K562 (cell line): ENCODE measurements at regions not wholly inside any gene's neighbourhood (a gene's known extent, or its start where the extent isn't known, plus 50 kb on each side); places are given as distances from the start of the nearest gene placed in this dataset.

ENCODE experiments used
- FOXP1 ChIP-seq: sonication (generic); formaldehyde crosslinking; IDR thresholded peaks from 2 replicates; pipeline ENCODE4 v1.8.0; 2022; ENCODE audit warnings: mild to moderate bottlenecking, missing genetic modification reagents
- JUNB ChIP-seq: fragments of 450-650 bp; formaldehyde crosslinking; conservative IDR thresholded peaks from 2 replicates; pipeline ENCODE4 v1.4.0; 2020; ENCODE audit warnings: mild to moderate bottlenecking
- PHF8 ChIP-seq: fragments of 200-600 bp; sonication (generic); IDR thresholded peaks from 2 replicates; pipeline ENCODE4 v1.6.1; 2012; ENCODE audit warnings: mixed run types, mild to moderate bottlenecking, inconsistent platforms, low read length, moderate library complexity, borderline replicate concordance
- TEAD4 ChIP-seq, 2 experiments: sonication (generic) in 1 of 2; formaldehyde crosslinking in 1 of 2; IDR thresholded peaks; 2 replicates each; pipeline versions ENCODE4 v1.6.1 to v1.8.0; 2012 to 2022; ENCODE audit warnings: borderline replicate concordance in 1 of 2, inconsistent platforms in 1 of 2, low read length in 1 of 2, mild to moderate bottlenecking in 1 of 2, missing genetic modification reagents in 1 of 2
- TF ChIP-seq, protein P1 (sequence below): fragments of 250-450 bp; sonication (Bioruptor Pico); IDR thresholded peaks from 2 replicates; pipeline ENCODE4 v1.4.0; 2020

- TF ChIP-seq TEAD4 (IDR thresholded peaks at IDR 0.05; ENCODE audit: low read length) (no peak), TEAD4 (CRISPR knock-in tag; IDR thresholded peaks at IDR 0.05; ENCODE audit: borderline replicate concordance) (no peak), PHF8 (no peak), JUNB (CRISPR knock-in tag) (no peak), FOXP1 (CRISPR knock-in tag) (no peak)
- TF ChIP-seq, protein P1, sequence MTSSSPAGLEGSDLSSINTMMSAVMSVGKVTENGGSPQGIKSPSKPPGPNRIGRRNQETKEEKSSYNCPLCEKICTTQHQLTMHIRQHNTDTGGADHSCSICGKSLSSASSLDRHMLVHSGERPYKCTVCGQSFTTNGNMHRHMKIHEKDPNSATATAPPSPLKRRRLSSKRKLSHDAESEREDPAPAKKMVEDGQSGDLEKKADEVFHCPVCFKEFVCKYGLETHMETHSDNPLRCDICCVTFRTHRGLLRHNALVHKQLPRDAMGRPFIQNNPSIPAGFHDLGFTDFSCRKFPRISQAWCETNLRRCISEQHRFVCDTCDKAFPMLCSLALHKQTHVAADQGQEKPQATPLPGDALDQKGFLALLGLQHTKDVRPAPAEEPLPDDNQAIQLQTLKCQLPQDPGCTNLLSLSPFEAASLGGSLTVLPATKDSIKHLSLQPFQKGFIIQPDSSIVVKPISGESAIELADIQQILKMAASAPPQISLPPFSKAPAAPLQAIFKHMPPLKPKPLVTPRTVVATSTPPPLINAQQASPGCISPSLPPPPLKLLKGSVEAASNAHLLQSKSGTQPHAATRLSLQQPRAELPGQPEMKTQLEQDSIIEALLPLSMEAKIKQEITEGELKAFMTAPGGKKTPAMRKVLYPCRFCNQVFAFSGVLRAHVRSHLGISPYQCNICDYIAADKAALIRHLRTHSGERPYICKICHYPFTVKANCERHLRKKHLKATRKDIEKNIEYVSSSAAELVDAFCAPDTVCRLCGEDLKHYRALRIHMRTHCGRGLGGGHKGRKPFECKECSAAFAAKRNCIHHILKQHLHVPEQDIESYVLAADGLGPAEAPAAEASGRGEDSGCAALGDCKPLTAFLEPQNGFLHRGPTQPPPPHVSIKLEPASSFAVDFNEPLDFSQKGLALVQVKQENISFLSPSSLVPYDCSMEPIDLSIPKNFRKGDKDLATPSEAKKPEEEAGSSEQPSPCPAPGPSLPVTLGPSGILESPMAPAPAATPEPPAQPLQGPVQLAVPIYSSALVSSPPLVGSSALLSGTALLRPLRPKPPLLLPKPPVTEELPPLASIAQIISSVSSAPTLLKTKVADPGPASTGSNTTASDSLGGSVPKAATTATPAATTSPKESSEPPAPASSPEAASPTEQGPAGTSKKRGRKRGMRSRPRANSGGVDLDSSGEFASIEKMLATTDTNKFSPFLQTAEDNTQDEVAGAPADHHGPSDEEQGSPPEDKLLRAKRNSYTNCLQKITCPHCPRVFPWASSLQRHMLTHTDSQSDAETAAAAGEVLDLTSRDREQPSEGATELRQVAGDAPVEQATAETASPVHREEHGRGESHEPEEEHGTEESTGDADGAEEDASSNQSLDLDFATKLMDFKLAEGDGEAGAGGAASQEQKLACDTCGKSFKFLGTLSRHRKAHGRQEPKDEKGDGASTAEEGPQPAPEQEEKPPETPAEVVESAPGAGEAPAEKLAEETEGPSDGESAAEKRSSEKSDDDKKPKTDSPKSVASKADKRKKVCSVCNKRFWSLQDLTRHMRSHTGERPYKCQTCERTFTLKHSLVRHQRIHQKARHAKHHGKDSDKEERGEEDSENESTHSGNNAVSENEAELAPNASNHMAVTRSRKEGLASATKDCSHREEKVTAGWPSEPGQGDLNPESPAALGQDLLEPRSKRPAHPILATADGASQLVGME (CRISPR knock-in tag): no peak
These were observed 509.6 kb upstream of the CHORDC1 start for GRCh38 chr11:90732486-90732885.
